Caco-2 (cell line): ENCODE measurements at regions not wholly inside any gene's neighbourhood (a gene's known extent, or its start where the extent isn't known, plus 50 kb on each side); places are given as distances from the start of the nearest gene placed in this dataset.

ENCODE experiments used
- BruUV-seq: library from RNA; stranded (reverse); fragments of 400-500 nt; replicated peaks from 2 replicates; lab custom pipeline; 2021; lab: Mats Ljungman, UMichigan
- CTCF ChIA-PET: fragments of 300-600 bp; sonication (Branson Sonifier 250); formaldehyde crosslinking; loops from one replicate; lab custom pipeline; 2022; ENCODE audit warnings: antibody characterized with exemption; lab: Charles Lee
- POLR2A ChIA-PET: fragments of 300-600 bp; sonication (Branson Sonifier 250); formaldehyde crosslinking; loops from one replicate; lab custom pipeline; 2022; ENCODE audit warnings: antibody characterized with exemption; lab: Charles Lee
- DNase-seq, 2 experiments: peaks; one replicate each; pipeline versions ENCODE4 v3.0.0 to v3.0.0-alpha.2; 2020 to 2022
- H3K27me3 ChIP-seq: replicated peaks from 2 replicates; pipeline ENCODE4 v1.6.0; 2011; ENCODE audit warnings: low read length; ENCODE audit not compliant: control insufficient read depth, insufficient read depth
- H3K36me3 ChIP-seq: 2 replicates; pipeline ENCODE4 v1.5.1; 2011; ENCODE audit warnings: low read length; ENCODE audit not compliant: control insufficient read depth, insufficient read depth
- H3K4me1 ChIP-seq: fragments of 250-450 bp; sonication (Bioruptor Pico); 2 replicates; pipeline ENCODE4 v1.5.1; 2020; ENCODE audit warnings: mild to moderate bottlenecking
- H3K4me3 ChIP-seq: 2 replicates; pipeline ENCODE4 v1.5.1; 2011; ENCODE audit warnings: low read depth, mild to moderate bottlenecking, control low read depth, low read length
- H3K9me3 ChIP-seq: fragments of 250-450 bp; sonication (Bioruptor Pico); 2 replicates; pipeline ENCODE4 v1.5.1; 2020; ENCODE audit warnings: mild to moderate bottlenecking, moderate library complexity
- H3K27ac Mint-ChIP-seq: one replicate; pipeline ENCODE4 v1.8.0; 2022; ENCODE audit warnings: mixed read lengths; ENCODE audit not compliant: unreplicated experiment
- H3K27me3 Mint-ChIP-seq: one replicate; pipeline ENCODE4 v1.8.0; 2022; ENCODE audit warnings: mixed read lengths; ENCODE audit not compliant: insufficient read depth, unreplicated experiment
- H3K36me3 Mint-ChIP-seq: one replicate; pipeline ENCODE4 v1.8.0; 2022; ENCODE audit warnings: mild to moderate bottlenecking, mixed read lengths; ENCODE audit not compliant: insufficient read depth, unreplicated experiment
- H3K4me1 Mint-ChIP-seq: one replicate; pipeline ENCODE4 v1.8.0; 2022; ENCODE audit warnings: low read depth, mixed read lengths; ENCODE audit not compliant: unreplicated experiment
- H3K4me3 Mint-ChIP-seq: one replicate; pipeline ENCODE4 v1.8.0; 2022; ENCODE audit warnings: mild to moderate bottlenecking, moderate library complexity, mixed read lengths; ENCODE audit not compliant: unreplicated experiment
- H3K9me3 Mint-ChIP-seq: one replicate; pipeline ENCODE4 v1.8.0; 2022; ENCODE audit warnings: mixed read lengths; ENCODE audit not compliant: unreplicated experiment
- CTCF ChIP-seq, 2 experiments: fragments of 200-600 bp in 1 of 2; IDR thresholded peaks; 1 replicate in 1 of 2; 2 replicates in 1 of 2; pipeline versions ENCODE4 v1.5.1 to v1.8.0; 2011 to 2022; ENCODE audit warnings: antibody characterized with exemption in 1 of 2, control low read depth in 1 of 2, inconsistent platforms in 1 of 2, low read depth in 1 of 2, low read length in 1 of 2, mild to moderate bottlenecking in 1 of 2, moderate library complexity in 1 of 2; ENCODE audit not compliant: insufficient read depth in 1 of 2, severe bottlenecking in 1 of 2, unreplicated experiment in 1 of 2
- intact Hi-C: fragments of 100-400 bp; cut with micrococcal nuclease; formaldehyde crosslinking; loops from one replicate; pipeline ENCODE4 v1.10.0; 2022; ENCODE audit not compliant: unreplicated experiment

- Histone ChIP-seq H3K36me3 (no peaks in the 10 kb centered on the region), H3K4me1 (peaks cover 3% of the 10 kb centered on the region; the same call in 1 of the 2 replicates), H3K4me3 (no peak overlapping the region), H3K27me3 (no peaks in the 10 kb centered on the region), H3K9me3 (no peaks in the 10 kb centered on the region)
- POLR2A ChIA-PET: no interaction called here
- H3K9me3 Mint-ChIP-seq: no peaks in the 10 kb centered on the region
- no peak overlapping the region for H3K27ac Mint-ChIP-seq
- H3K4me3 Mint-ChIP-seq: no peak overlapping the region
- H3K27me3 Mint-ChIP-seq: no peaks in the 10 kb centered on the region
- DNase-seq: no peak
- intact Hi-C loops: no loop called here
- H3K4me1 Mint-ChIP-seq: no peaks in the 10 kb centered on the region
- TF ChIP-seq CTCF (IDR thresholded peaks at IDR 0.05; ENCODE audit: insufficient read depth in 1 of 2, low read depth in 1 of 2, low read length in 1 of 2, severe bottlenecking in 1 of 2, unreplicated experiment in 1 of 2): no peak
- CTCF ChIA-PET: no interaction called here
- H3K36me3 Mint-ChIP-seq: no peaks in the 10 kb centered on the region
- no TSS peak for BruUV-seq
Measured at GRCh38 chr2:81942876-81943275, 1638.3 kb upstream of the LRRTM1 start.

GRCh38 chr2:81942136-81942680 is 1637.7 kb upstream of the LRRTM1 start:
- no peak for DNase-seq
- CTCF ChIA-PET: no interaction called here
- Mint-ChIP-seq H3K4me3 (no peak overlapping the region), H3K36me3 (no peaks in the 10 kb centered on the region), H3K9me3 (no peaks in the 10 kb centered on the region), H3K4me1 (no peaks in the 10 kb centered on the region), H3K27ac (no peak overlapping the region), H3K27me3 (no peaks in the 10 kb centered on the region)
- no peak for TF ChIP-seq CTCF (IDR thresholded peaks at IDR 0.05; ENCODE audit: insufficient read depth in 1 of 2, low read depth in 1 of 2, low read length in 1 of 2, severe bottlenecking in 1 of 2, unreplicated experiment in 1 of 2)
- Histone ChIP-seq H3K4me1 (peaks cover 3% of the 10 kb centered on the region; the same call in 1 of the 2 replicates), H3K36me3 (no peaks in the 10 kb centered on the region), H3K4me3 (no peak overlapping the region), H3K27me3 (no peaks in the 10 kb centered on the region), H3K9me3 (no peaks in the 10 kb centered on the region)
- intact Hi-C loops: no loop called here
- BruUV-seq: no TSS peak
- POLR2A ChIA-PET: no interaction called here

GRCh38 chr2:81940266-81940955 is 1635.9 kb upstream of the LRRTM1 start:
- Histone ChIP-seq H3K4me1 (peaks cover 3% of the 10 kb centered on the region; the same call in 1 of the 2 replicates), H3K36me3 (no peaks in the 10 kb centered on the region), H3K4me3 (no peak overlapping the region), H3K9me3 (no peaks in the 10 kb centered on the region), H3K27me3 (no peaks in the 10 kb centered on the region)
- no peak for TF ChIP-seq CTCF (IDR thresholded peaks at IDR 0.05; ENCODE audit: insufficient read depth in 1 of 2, low read depth in 1 of 2, low read length in 1 of 2, severe bottlenecking in 1 of 2, unreplicated experiment in 1 of 2)
- no peak overlapping the region for H3K4me3 Mint-ChIP-seq
- POLR2A ChIA-PET: no interaction called here
- BruUV-seq: no TSS peak
- no peak overlapping the region for H3K27ac Mint-ChIP-seq
- no peak for DNase-seq
- no peaks in the 10 kb centered on the region for H3K4me1 Mint-ChIP-seq
- no peaks in the 10 kb centered on the region for H3K27me3 Mint-ChIP-seq
- no peaks in the 10 kb centered on the region for H3K9me3 Mint-ChIP-seq
- no peaks in the 10 kb centered on the region for H3K36me3 Mint-ChIP-seq
- intact Hi-C loops: no loop called here
- CTCF ChIA-PET: no interaction called here
